DMS53 (cell line): ENCODE measurements at regions not wholly inside any gene's neighbourhood (a gene's known extent, or its start where the extent isn't known, plus 50 kb on each side); places are given as distances from the start of the nearest gene placed in this dataset.
"Not testable (repeated sequence)": the region's sequence is repeated elsewhere in the genome, so short reads cannot be mapped to it uniquely, and the experiment has no call there.

Source experiments
- DNase-seq: peaks from one replicate; lab custom pipeline; 2025; lab: John Stamatoyannopoulos, UW

GRCh38 chr9:19937121-19937520, 148.3 kb upstream of the SLC24A2 start:
- DNase-seq: no peak

GRCh38 chr9:19936598-19936997, 147.8 kb upstream of the SLC24A2 start:
- DNase-seq: no peak

GRCh38 chr9:19935422-19935821, 146.6 kb upstream of the SLC24A2 start:
- DNase-seq: no peak

DNA sequence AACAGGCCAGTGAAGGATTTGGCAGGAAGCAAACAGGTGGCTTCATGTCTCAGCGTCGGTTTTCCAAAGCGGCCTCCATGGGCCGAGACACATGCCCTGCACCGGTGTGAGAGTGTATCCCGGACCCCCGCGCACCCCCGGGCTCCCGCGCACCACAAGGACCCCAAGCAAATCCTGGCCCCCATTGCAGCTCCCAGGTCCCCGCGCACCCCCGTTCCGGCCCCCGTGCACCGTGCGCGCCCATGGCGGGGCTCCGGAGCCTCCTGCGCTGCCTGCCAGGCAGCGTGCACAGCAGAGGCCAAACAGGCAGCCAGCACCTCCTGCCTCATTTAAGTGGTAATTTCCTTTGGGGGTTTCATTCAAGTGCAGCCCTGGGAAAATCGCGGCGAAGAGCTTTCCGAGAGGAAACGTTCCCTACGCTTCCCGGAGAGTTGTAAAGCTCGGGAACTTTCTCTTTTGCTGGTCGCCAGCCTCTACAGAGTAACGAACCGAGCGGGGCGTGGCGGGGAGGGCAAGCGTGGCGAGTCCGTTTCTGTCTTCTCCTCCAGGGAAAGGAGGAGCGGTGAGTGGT, 145.5 kb upstream of the SLC24A2 start:
- DNase-seq: peak; percentile 50

DNA sequence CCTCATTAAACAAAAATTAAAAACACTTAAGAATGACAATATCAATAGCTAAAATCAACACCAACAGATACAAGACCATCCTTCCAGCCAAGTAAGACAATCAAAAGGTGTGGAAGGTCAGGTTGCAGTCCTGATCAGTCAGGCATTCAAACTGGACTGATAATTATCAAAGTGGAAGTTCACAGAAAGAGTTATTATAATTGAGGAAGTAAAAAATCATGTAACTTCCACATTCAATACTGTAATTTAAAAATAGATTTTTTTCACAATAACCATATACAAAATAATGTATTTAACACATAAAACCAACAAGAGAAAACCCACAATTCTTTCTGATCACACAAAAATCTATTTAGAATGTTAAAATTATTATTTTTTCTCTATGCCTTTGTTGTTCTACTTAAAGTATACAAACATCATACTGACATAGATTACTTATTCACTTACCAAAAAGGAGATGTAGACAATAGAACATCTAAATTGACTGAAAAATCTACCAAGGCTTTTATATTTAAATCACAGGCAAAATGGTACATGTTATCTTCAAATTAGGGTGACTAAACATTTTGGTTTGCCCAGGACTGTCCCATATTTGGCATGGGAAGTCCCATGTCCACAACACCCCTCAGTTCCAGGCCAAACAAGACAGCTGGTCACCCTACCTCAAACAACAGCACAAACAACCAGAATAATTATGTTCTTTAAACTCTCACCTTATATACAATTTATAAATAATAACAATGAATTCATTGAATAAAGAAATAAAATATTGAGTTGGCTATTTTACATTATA, 142.5 kb upstream of the SLC24A2 start:
- no peak for DNase-seq

- DNase-seq: no peak
These were observed 138.7 kb upstream of the SLC24A2 start for GRCh38 chr9:19927560-19927959.

- no peak for DNase-seq
These were observed 137.9 kb upstream of the SLC24A2 start for GRCh38 chr9:19926774-19927173.

DNA sequence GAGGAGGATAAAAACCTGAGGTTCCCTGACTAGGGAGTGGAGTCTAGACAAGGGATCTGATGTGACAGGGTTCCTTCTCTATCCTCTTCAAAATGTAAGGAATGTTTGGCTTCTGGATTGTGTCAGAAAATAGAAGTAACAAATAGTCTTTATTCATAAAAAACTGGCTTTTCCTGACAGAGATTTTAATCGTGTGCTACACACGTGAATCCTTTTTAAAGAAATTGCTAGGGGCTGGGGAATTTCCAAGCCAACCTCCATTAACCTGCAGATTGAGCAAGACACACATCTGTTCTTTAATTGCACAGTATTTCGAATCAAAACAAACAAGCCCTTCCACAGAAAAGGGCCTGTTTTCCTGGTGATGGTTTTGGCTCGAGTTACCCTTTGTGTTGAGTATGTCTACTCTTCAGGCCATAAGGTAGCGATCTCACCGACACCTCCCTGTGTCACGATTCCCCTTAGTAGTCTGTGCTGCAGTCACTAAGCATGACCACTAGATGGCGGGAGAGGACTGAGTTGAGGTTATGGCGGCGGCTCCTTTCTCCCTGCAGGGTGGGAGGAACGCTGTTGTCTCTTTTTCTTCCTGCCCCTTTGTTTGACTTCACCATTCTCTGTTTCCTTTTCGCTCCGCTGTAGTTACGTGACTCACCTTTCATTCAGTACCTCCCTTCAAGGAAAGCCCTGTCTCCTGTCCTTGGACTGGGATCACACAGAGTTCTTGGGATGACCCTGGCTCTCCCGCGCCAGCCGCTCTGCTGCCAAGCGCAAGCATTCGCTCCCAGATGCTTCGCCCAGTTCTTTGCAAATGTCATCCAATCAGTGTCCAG, 137.1 kb upstream of the SLC24A2 start:
- DNase-seq: peak; percentile 81

DNA sequence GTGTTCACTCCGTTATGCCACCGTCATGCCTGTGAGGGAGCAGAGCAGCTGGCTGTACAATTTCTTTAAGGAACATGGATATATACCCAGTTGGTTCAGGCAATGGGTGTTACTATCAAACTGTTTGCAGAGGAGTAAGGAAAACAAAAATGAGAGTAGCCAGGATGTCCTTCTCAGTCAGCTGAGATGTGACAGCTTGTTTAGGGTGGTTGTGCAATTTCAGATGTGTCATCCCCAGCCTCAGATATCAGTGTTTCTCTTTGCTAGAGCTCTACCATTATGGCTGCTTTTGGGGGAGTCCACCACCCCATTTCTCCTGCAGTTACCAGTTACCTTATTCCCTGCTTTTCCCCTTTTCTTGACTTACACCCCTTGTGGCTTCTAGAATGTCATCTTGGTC, 135.2 kb upstream of the SLC24A2 start:
- no peak for DNase-seq

DNA sequence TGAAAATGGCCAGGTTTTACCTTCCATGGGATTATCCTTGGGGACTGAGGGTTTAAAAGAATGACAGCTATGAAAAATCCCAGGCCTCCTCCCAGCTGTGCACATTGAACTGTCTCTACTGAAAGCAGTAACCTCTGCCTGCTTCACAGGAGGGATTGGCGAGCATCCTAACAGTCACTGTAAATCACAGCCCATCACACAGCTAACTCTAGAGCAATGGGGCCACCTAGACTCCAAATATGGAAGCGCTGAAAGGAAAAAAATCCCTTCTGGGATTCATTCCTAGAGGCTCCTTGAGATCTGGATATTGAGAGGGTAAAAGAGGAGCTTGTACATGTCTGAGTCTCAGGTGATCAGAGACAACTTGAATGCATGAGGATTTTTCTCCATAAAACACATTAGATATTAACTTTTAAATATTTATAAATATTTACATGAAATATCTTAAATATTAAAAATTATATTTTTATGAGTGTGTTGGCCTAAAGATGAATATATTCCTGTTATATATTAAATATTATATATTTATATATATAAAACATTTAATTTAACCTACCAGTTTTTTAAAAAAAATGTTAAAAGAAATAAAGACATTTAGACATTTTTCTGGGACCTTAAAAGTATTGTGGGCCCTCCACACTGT, 133.8 kb upstream of the SLC24A2 start:
- peak; percentile 77 for DNase-seq

- no peak for DNase-seq
These were observed 131.6 kb upstream of the SLC24A2 start for GRCh38 chr9:19920401-19920800.

GRCh38 chr9:19918630-19919029, 129.8 kb upstream of the SLC24A2 start:
- DNase-seq: no peak

- no peak for DNase-seq
These were observed 125.2 kb upstream of the SLC24A2 start for GRCh38 chr9:19914044-19914443.

DNA sequence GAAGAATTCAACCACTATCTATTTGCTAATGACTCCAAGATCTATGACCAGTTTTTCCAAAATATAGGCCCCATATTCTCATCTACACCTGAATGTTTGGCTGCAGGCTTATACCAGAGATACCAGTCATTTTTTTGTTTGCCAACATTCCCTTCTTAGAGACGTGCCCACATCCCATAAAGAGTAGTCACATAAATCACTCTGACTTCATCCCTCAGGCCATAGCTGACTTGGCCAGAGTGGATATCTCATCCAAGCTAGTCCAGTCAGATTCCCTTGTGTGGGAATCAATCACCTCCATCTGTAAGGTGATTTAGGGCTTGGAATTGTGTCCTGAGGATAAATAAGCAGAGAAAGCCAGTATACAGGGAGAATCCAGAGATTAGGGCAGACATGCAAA, 124.3 kb upstream of the SLC24A2 start:
- DNase-seq: no peak

GRCh38 chr9:19903076-19903475, 114.2 kb upstream of the SLC24A2 start:
- DNase-seq: no peak

DNA sequence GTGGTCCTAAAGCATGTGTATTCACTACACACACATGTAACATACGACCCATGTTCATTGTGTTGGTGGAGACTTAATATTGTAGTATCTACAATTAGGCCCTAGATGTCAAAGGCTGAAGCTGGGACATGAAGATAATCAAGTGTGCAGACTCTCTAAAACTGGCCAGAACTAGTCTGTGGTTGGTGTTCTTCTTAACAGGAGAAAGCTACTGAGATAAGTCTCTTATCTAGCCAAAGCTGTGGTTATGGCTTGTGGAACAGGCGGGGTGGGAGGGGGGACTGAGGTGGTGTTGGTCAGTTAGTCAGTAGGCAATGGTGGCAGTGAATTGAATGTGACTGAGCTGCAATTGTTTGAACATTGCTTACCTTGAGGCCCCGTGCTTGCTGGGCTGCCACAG, 112.7 kb upstream of the SLC24A2 start:
- no peak for DNase-seq

DNA sequence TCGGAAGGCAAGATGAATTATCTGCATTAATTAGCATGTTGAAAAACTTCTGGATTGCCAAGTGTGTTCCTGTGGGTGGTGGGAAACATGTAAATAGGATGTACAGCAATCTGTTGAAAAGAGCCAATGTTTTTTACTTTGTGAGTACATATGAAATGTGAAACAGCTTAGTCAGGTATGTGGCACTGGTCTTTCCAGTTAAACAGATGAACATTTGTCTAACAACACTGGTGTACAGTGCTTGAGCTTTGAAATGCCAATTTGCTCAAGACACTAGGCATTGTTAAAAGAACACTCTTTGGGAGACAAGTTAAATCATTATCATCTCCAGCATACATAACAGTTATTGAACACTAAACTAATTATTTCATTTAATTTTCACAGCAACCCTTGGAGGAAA, 107.3 kb upstream of the SLC24A2 start:
- DNase-seq: no peak

DNA sequence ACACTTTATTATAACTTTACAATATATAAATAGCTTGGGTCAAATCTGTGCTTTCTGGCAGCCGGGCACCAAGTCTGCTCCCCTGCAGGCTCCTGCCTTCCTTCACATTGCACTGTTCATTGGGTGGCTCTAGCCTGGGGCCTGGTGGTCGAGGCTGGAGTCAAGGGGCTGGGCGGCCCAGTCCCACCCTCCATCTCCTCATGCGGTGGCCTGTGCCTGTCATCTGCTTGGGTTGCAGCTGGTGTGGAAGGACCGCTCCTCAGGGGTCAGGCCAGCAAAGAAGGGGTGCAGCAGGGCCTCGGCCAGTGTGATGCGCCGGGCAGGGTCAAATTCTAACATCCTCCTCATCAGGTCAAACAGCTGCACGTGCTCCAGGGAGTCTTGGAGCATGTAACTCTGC, 106.7 kb upstream of the SLC24A2 start:
- DNase-seq: not testable (repeated sequence)

DNA sequence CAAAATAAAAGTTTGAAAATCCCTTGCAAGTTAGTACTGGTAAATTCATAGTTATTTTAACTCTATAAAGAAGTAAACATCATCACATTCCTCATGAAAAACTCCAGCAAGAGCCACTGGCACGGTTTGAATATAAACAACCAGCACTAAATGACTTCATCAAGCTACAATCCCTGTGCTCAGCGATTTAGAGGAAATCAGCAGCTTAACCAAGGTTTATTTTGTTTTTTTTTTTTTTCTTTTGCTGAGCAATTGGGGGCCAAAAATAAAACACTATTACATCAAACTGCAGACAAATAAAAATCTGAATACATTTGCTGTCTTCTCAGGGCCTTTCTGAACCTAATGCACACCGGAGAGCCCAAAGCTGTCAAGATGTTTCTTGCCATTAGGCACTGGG, 106.2 kb upstream of the SLC24A2 start:
- DNase-seq: no peak

GRCh38 chr9:19885608-19886007, 96.8 kb upstream of the SLC24A2 start:
- DNase-seq: no peak

DNA sequence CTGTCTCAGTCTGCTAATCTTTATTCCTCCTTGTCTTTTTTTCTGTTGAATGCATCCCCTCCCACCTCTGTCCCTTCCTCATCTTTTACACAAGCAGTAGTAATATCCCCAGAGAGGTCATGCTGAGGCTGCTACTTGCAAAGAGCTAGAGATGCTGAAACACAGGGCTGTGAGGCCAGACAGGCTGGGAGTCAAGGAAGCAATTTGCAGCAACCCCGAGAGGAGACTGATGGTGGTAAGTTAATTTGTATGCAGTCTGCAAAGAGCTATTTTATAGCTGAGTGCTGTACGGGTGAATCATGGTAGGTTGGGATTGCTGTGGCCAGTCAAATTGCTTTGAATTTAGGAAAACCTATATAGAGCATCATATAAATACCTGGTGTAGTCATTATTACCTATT, 90.2 kb upstream of the SLC24A2 start:
- no peak for DNase-seq

GRCh38 chr9:19876569-19877316, 87.9 kb upstream of the SLC24A2 start:
- DNase-seq: no peak
